Tibial artery (tissue), 4 donors: ENCODE measurements at regions not wholly inside any gene's neighbourhood (a gene's known extent, or its start where the extent isn't known, plus 50 kb on each side); places are given as distances from the start of the nearest gene placed in this dataset.

ENCODE experiments used
- DNase-seq, 2 donors: peaks; one replicate each; pipeline ENCODE4 v3.0.0-alpha.2; 2019
- H3K27ac ChIP-seq, 2 donors: fragments of 200-600 bp; sonication (generic) in 1 of 2; 1 replicate in 1 of 2; 2 replicates in 1 of 2; pipeline ENCODE4 v1.5.1; 2018 to 2019; ENCODE audit warnings: mild to moderate bottlenecking in 1 of 2
- H3K27me3 ChIP-seq, 2 donors: fragments of 200-600 bp; sonication (generic) in 1 of 2; one replicate each; pipeline versions ENCODE4 v1.5.1 to v1.6.0; 2016 to 2019
- H3K36me3 ChIP-seq, 3 donors: fragments of 200-600 bp; sonication (generic) in 2 of 3; one replicate each; pipeline ENCODE4 v1.5.1; 2016 to 2019; ENCODE audit warnings: mild to moderate bottlenecking in 2 of 3
- H3K4me1 ChIP-seq, 4 donors: fragments of 200-600 bp; sonication (generic) in 2 of 4; 1 replicate in 3 of 4; 2 replicates in 1 of 4; pipeline ENCODE4 v1.5.1; 2016 to 2019
- H3K4me3 ChIP-seq, 2 donors: fragments of 200-600 bp; sonication (generic) in 1 of 2; 1 replicate in 1 of 2; 2 replicates in 1 of 2; pipeline ENCODE4 v1.5.1; 2018 to 2019; ENCODE audit warnings: mild to moderate bottlenecking in 2 of 2
- H3K9me3 ChIP-seq, 3 donors: fragments of 200-600 bp; sonication (generic) in 1 of 3; one replicate each; pipeline ENCODE4 v1.5.1; 2016 to 2019
- intact Hi-C: fragments of 100-400 bp; cut with DNase I; formaldehyde crosslinking; loops from one replicate; pipeline ENCODE4 v1.15.0; 2023; ENCODE audit warnings: low total_unique reads
- TF ChIP-seq, protein P1 (sequence below), 2 experiments: fragments of 200-600 bp in 1 of 2; fragments of 450-650 bp in 1 of 2; IDR thresholded peaks; one replicate each; pipeline ENCODE4 v1.5.1; 2017 to 2019; ENCODE audit warnings: antibody characterized with exemption in 2 of 2, mild to moderate bottlenecking in 1 of 2, moderate library complexity in 1 of 2

DNA sequence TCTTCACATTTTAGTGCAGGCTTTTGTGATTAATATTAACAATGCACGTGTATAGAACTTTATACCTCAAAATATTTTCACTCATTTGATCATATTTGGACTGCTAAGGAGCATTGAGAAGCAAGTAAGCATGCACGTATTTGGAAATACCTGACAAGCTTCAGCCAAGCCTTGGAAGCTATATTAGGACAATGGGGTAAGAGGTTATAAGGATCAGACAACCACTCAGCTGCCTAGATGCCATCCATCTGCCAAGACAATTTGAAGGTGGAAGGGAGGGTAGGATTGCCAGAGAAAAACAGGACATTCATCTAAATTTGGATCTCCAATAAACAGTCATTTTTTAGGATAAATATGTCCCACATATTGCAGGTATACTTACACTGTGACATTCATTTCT lies 394.9 kb upstream of the CFAP20DC start:
- TF ChIP-seq, protein P1, sequence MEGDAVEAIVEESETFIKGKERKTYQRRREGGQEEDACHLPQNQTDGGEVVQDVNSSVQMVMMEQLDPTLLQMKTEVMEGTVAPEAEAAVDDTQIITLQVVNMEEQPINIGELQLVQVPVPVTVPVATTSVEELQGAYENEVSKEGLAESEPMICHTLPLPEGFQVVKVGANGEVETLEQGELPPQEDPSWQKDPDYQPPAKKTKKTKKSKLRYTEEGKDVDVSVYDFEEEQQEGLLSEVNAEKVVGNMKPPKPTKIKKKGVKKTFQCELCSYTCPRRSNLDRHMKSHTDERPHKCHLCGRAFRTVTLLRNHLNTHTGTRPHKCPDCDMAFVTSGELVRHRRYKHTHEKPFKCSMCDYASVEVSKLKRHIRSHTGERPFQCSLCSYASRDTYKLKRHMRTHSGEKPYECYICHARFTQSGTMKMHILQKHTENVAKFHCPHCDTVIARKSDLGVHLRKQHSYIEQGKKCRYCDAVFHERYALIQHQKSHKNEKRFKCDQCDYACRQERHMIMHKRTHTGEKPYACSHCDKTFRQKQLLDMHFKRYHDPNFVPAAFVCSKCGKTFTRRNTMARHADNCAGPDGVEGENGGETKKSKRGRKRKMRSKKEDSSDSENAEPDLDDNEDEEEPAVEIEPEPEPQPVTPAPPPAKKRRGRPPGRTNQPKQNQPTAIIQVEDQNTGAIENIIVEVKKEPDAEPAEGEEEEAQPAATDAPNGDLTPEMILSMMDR (IDR thresholded peaks at IDR 0.05): no peak
- no peak overlapping the region for H3K27ac ChIP-seq

DNA sequence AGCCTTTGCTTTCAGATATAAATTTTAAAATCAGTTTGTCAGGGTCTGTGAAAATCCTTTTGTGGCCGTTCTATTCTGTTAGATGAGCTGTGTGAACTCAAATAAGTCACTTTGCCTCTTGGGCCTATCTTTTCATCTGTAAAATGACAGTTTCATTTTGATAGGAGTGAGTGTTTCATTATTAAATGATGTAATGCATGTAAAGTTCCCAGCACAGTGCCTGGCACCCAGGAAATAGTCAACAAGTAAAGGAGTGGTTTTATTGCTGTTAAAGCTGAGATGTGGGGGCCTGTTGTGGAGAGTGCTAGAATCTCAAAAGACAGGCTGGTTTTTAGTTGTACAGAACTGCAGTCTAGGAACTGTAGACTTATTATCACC lies 394.5 kb upstream of the CFAP20DC start:
- Histone ChIP-seq H3K27me3 (no peaks in the 10 kb centered on the region), H3K27ac (no peak overlapping the region), H3K4me1 (no peaks in the 10 kb centered on the region), H3K9me3 (no peaks in the 10 kb centered on the region), H3K4me3 (no peak overlapping the region), H3K36me3 (no peaks in the 10 kb centered on the region)
- TF ChIP-seq, protein P1 (IDR thresholded peaks at IDR 0.05): no peak
- intact Hi-C loops: no loop called here
- DNase-seq: no peak

More for the DNA sequence above, 394.9 kb upstream of the CFAP20DC start:
- H3K4me1 ChIP-seq: no peaks in the 10 kb centered on the region
- H3K4me3 ChIP-seq: no peak overlapping the region
- no peaks in the 10 kb centered on the region for H3K36me3 ChIP-seq
- intact Hi-C loops: no loop called here
- H3K27me3 ChIP-seq: no peaks in the 10 kb centered on the region
- DNase-seq: no peak
- H3K9me3 ChIP-seq: no peaks in the 10 kb centered on the region

DNA sequence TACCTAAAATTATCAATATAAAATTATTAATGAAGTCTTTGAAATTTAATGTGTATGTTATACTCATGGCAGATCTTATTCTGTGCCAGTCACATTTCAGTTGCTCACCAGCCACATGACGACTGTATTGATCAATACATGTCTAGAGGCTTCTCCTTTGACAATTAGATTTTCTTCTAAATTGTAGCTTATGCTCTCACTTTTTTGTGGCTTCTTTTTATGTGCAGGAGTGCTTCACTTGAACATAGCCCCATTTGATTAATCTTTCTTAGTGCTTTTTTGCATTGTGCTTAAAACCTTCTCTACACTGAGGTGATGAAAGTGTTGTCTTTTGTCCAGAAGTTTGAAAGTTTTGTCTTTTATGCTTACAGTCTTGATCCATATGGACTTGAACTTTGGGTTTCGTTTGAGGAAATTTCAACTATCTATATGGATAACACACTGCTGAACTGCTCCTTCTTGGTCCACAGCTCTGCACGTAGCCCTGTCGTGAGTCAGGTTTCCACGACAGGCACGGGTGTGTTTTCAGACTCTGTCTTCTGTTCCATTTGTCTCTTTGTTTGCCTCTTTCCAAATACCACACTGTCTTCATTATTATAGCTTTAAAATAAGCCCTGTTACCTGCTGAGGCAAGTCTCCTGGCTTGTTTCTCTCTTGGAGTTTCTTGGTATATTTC lies 393.9 kb upstream of the CFAP20DC start:
- Histone ChIP-seq H3K4me1 (no peaks in the 10 kb centered on the region), H3K36me3 (no peaks in the 10 kb centered on the region), H3K27me3 (no peaks in the 10 kb centered on the region), H3K9me3 (no peaks in the 10 kb centered on the region), H3K27ac (no peak overlapping the region), H3K4me3 (no peak overlapping the region)
- no peak for DNase-seq
- intact Hi-C loops: no loop called here
- TF ChIP-seq, protein P1 (IDR thresholded peaks at IDR 0.05): no peak

DNA sequence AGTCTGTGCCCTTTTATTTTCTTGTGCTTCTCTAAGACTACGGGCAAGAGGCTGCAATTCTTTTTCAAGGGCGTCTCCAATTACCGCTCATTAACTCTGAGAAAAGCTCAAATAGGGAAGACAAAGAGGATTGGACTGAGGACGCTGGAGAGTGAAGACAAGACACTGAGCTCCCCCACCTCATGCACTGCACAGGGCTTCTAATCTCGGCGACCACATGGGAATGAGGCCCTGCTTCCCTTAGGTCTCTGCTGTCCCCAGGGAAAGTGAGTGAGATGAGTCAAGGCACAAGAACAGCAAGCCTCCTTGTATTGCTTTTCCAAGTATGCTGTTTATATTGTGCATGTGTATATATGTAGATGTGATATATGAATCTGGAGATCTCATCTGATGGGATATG lies 392.2 kb upstream of the CFAP20DC start:
- Histone ChIP-seq H3K36me3 (no peaks in the 10 kb centered on the region), H3K9me3 (no peaks in the 10 kb centered on the region), H3K4me3 (no peak overlapping the region), H3K4me1 (no peaks in the 10 kb centered on the region), H3K27me3 (no peaks in the 10 kb centered on the region), H3K27ac (no peak overlapping the region)
- no peak for DNase-seq
- intact Hi-C loops: no loop called here
- TF ChIP-seq, protein P1 (IDR thresholded peaks at IDR 0.05): no peak

DNA sequence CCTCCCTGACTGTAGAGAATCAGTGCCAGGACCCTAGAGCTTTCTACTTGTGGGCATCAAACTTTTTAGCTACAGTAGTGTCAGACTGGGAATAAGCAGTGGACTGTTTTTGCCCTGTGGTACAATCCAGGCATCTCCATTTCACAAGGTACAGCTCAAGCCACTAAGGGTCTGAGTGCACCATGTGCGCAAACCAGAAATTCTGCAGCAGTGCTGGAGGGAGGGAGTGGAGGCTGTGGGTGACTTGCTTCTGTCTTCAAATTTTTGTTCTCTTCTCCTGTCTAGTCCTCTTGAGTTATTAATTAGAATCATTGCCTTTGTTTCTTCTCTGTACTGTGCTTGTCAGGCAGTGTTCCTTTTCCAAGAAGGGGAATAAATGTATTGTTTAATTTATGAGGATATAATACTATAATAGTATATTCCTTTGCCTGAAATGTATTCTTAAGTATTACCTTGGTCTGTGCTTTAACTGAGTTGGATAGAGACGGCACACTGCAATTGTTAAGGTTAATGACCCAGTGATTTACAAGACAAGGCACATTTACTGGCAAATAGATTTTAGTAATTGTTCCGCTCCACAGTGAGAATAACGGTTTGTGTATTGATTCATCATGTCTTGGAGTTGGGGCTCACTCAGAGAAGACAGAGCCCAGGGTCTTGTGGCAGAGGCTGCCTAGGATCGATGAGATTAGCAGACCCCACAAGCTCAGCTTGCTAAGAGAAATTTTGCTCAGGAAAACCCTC lies 390.6 kb upstream of the CFAP20DC start:
- H3K27ac ChIP-seq: no peak overlapping the region
- intact Hi-C loops: no loop called here
- no peak overlapping the region for H3K4me3 ChIP-seq
- no peaks in the 10 kb centered on the region for H3K36me3 ChIP-seq
- TF ChIP-seq, protein P1 (IDR thresholded peaks at IDR 0.05): no peak
- H3K27me3 ChIP-seq: no peaks in the 10 kb centered on the region
- DNase-seq: no peak
- H3K4me1 ChIP-seq: no peaks in the 10 kb centered on the region
- no peaks in the 10 kb centered on the region for H3K9me3 ChIP-seq
